HG02840 (cell line): ENCODE measurements at regions not wholly inside any gene's neighbourhood (a gene's known extent, or its start where the extent isn't known, plus 50 kb on each side); places are given as distances from the start of the nearest gene placed in this dataset.

ENCODE experiments used
- ATAC-seq: cut with Tn5 transposase; IDR thresholded peaks from one replicate; pipeline ENCODE4 v1.9.1; 2021; ENCODE audit warnings: mild to moderate bottlenecking, moderate library complexity, moderate number of reproducible peaks; ENCODE audit not compliant: unreplicated experiment, low FRiP score

DNA sequence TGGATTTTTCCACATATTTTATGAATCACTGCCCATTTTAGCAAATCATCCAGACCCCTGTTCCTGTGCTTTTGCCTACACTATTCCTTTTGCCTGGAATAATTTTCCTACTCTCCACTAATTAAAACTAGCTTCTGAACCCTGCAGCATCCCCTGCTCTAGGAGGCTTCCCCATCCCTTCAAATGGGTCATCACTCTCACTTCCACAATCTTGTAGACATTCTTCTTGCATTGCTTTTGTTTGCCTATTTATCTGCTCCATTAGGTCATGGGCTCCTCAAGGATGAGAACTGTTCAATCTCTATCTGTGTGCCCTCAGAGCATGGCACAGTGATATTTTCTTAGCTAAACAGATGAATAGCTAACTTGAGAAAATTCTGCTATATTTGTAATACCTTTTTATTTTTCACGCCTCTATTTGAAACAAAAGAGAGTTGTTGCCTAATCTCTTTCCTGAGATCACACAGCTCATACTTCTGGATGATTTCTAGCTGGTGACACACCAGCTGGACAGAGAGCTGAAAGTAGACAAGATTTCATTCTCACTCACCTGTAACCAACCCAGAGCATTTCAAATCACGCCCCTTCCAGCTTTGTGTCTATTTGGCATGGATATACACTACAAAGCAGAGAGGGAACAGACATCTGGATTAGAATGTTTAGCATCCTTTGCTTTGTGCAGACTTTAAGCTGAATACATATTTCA is 466.0 kb downstream of the FOXO1 start:
- no peak for ATAC-seq

DNA sequence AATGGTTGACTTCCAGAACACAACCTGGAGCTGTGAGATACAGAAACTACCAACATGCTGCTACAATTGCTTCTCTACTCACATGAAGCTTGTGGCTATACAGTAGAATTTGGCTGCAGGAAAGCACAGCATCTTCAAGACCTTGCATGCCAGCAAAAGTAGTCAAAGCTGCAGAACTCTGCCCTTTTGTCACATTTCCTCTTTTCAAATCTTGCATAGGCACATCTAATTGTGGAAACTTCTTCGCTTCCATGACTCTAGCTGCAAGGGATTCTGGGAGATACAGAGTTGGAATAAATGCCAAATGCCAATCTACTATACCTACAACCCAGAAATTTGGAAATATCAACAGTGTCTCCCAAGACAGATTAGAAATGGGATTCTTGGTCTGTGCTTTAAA is 462.2 kb downstream of the FOXO1 start:
- no peak for ATAC-seq

DNA sequence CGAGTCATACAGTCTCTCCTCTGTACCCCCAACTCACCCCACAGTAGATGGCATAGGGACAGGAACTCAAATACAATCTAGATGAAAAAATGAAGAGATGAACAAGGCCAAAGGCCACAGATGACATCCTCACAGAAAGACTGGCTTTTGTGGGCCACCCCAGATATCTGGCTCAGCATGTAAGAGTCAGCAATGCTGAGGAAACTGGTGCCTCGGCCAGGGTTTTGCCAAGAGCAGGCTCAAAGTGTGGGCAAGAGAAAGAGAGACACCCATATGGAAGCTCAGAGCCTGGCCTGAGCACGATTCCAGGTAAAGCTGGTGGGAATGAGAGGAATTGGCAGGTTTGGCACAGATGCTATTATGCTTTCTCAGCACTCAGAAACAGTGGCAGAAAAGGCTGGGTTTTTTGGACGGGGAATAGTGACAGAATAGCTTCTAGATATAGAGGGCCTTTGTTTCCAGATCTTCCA is 460.6 kb downstream of the FOXO1 start:
- no peak for ATAC-seq

DNA sequence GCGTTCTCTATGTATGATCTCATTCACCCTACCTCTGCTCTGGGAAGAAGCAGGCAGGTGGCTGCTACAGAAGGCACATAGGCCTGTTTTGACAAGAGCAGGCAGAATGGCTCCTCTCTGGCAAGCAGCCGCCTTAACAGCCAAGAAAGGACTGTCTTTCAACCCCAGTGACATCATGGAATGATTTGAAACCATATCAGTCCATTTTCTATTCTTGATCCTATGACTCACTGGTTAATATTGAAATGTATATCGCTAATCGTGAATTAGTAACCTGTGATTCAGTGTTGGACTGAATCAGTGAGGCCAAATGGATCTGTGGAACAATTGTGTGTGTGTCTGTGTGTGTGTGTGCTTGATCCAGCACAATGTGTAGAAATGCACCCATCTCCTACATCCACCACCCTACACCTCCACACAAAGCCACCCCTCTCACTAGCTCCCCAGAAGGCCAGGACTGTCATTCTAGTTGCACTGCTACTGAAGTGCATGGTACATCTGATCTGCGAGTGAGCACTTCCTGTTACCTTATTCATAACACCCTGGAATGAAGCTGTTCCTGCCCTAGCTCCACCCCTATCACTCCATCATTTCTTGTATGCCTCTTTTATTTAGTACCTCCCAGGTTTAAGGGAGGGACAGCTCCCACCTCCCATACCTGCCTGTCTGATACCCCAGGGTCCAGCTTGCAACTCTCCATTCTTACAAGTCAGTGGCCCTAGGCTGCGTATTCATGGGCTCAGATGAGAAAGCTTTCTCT is 460.0 kb downstream of the FOXO1 start:
- ATAC-seq, result peak; percentile 45

DNA sequence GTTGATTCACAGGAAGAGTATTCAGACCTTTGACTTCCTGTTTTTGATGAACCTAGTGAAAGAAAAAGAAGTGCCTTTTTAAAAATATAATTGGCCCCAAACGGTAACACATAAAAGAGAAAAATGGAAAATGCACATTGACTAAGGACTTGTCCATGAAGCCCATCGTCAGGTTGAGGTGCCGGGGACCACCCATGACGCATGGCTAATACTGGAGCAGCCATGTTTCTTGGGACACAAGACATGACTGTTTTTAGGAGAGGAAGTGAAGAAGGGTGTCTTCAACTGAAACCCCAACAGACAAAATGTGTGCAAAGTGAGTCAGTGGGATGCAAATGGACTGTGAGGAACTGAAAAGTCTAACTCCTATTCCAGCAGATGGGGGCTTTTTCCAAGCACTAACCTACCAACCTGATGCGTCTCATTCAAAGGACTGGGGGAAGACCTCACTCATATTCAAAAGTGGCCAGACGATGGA is 459.4 kb downstream of the FOXO1 start:
- ATAC-seq, result peak; percentile 73

DNA sequence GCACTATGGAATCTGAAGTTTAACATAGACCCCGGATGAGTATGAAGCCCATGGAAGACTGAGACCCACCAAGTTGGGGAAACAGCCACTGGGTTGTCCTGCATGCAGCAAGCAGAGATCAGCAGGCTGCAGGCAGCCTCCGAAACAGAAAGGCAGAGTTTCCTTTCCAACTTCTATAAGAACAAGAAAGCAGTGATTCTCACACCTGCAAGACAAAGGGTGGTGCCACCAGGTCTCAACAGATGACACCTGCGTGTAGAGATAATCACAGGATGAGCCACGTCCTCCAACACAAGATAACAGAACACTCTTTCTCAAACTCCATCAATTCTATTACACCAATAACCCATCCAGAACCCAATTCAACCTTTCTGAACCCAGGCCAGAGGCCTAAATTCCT is 457.9 kb downstream of the FOXO1 start:
- ATAC-seq, result no peak

DNA sequence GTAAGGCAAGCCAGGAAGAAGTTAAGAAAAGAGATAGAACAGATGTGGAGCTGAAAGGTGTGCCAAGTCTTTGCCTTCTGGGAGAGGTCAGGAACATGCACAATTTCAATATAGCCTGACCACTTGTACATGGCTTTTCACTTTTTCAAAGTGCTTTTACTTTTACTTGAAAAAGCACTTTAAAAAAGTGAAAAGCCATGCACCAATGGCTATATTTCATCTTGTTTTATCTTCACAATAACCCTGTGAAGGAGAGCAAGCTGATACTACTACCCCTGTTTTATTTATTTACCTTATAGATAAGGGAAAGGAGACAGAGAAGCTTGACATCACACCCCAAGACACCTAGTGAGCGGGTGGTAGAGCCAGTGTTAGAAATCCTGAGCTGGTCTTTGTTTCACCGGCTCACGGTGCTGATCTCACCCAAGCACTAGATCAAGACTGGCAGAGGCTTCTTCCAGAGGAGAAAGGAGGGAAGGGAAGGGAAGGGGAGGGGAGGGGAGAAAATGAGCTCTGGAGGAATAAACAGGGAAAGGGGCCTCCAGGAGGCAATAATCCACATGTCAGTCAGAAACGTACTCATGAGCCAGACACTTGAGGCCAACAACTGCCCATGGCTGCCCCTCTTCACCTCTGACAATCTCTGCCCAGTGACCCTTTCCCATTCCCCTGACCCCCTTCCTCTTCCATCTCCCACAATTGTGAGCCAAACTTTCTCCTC is 455.4 kb downstream of the FOXO1 start:
- ATAC-seq, result no peak

DNA sequence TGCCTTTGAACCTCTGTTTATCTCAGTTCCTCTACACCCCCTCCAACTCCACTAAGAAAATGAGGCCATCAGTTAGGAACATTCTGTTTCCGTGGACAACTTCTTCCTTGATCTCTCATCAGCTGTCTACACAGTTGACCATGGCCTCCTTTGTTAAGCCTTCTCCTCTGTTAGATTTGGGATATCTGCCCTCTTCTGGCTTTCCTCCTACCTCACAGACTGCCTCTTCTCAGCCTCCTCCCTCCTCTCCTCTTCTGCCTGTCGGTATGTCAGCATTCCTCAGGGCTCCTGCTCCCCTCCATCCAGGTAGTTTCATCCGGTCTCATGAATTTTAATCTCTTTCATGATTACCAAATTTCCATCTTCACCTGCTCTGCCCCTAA is 454.9 kb downstream of the FOXO1 start:
- no peak for ATAC-seq

DNA sequence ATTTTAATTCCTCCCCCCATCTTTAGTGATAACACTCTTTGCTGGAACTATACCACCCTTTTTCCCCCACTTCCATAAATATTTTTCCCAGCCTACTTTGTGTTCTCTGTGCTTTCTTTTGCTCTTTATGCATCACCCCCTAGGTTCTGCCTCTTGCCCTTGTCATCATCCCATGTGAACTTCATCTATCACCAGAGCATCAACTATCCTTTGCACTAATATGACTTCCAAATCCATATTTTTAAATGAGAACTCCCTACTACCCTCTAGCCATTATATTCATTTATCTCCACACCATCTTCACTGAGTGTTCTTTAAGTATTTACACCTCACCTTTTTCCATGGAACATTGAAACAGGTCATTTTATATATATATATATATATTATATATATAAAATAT is 452.7 kb downstream of the FOXO1 start:
- ATAC-seq, result no peak

DNA sequence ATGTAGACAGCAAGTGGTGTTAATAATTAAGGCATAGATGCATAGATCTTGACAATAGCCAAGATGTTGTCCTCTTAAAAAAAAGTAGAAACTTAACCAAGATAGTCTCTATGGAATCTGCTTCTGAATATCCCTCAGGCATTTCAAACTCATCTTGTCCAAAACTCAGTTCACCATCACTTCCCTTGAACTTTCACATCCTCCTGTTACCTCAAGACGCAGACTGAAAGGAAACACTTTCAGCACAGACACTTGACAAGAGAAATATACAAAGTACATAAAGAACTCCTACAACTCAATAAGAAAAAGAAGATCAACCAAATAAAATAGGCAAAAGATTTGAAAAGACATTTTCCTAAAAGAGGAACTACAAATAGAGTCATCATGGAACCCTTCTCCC is 451.1 kb downstream of the FOXO1 start:
- no peak for ATAC-seq

DNA sequence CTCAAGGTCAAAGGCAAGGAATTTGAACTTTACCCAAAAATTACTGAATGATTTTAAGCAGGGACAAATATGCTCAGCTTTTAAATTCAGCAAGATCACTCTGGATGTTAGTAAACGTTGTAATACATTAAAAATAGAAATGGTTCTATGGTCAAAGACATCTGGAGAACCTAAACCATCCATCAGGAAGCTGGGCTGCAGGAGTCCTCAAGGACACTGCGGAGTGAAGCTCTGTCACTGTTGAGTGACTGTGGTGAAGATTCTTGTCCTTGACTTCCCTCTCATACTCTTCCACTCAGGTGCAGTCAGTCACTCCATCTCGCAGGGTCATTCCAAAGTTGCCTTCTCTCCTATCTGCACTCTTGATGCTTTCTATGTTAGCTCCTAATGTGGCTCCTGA is 450.7 kb downstream of the FOXO1 start:
- ATAC-seq, result no peak

DNA sequence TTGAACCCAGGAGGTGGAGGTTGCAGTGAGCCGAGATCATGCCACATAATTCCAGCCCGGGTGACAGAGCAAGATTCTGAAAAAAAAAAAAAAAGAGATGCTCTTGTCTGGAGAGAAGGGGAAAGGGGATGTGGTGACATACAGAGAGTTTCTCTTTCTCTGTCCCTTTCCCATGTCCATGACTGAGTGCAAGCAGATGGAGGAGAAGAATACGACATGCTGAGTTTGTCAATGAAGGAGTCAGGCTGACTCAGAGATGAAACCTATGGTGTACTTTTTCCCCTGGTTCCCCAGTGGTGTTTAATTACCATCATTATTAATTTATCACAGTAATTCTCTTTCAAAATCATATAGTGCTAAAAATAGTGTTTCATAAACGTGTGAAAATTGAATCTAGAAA is 448.8 kb downstream of the FOXO1 start:
- ATAC-seq, result no peak

DNA sequence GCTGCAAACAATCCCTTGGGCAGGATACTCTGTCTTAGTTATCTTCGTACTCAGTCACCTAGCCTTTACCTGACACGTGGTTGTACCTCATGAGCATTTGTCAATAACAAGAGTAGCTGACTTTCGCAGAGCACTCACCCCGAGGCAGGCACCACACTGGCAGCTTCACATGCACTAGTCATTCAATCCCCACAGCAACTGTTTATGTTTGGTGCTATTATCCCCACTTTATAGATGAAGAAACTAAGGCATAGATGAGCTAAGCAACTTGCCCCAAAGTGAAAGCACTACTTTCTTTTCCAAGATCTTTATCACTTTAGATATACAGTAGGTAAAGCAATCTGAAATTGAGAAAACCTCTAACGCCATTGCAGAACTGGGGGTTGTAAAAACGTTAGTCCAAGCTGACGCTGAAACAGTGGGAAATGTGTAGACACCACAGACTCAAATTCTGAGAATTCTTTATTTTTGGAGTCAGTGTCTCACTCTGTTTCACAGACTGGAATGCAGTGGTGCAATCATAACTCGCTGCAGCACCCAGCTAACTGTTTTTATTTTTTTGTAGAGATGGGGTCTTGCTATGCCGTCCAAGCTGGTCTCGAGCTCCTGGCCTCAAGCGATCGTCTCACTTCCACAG is 446.0 kb downstream of the FOXO1 start:
- no peak for ATAC-seq

DNA sequence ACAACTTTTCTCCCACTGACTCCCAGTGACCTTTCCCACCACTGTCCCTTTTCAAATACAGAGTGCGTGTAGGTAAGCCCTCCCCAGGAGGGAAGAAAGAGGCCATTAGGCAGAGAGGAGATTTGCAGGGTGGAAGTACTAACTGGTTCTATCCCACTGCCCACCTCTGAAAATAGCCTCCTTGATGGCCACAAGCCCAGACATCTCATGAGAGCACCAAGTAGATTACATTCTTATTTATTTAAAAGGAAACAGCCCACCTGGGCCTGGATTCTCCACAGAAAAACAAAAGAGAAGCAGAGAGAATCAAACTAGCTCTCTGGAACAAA is 445.3 kb downstream of the FOXO1 start:
- no peak for ATAC-seq

DNA sequence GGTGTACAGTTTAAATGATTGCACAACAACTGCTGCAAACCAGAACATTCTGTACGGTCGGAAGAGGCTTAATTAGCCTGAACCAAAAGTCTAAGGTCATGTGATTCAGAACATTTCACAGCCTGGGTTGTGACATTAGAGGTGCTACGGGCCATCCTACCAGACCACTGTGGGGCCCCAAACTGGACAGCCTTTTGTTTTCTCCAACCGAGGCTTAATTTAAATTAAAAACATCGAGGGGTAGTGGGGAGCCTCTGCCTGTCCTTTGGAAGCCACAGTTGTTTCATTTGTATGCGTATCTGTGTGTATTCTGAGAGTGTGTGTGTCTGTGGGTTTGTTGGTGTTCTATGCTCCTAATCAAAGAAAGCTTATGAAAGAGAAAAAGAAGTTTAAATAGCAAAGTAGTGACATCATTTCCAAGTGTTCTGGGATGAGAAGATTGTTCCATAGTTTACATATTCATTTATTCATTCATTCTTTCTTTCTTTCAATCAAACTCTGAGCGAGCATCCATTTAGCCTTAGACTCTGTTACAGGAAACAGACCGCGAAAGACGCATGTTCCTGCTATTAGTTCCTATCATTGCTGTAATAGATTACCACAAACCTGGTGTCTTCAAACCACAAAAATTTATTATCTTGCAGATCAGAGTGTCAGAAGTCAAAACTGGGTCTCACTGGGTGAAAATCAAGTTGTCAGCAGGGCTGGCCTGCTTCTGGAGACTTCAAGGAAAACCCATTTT is 444.8 kb downstream of the FOXO1 start:
- no peak for ATAC-seq

DNA sequence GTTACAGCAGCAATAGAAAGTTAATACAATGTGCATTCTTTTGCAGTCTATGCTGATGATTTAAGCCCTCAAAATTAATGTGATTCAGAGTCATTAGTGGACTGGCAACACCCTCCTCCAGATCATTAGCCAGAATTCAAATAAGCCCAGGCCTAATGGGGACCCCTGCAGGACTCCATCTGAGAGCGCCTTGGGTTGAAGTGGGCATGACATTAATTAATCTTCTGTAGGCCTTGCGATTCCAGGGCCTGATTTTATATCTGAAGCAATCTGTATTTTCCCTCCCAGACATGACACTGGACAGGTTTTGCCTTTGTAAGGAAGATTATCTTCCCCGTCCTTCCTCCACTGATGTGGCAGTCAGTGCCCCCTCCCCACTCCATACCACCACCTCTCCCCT is 442.9 kb downstream of the FOXO1 start:
- ATAC-seq, result no peak

DNA sequence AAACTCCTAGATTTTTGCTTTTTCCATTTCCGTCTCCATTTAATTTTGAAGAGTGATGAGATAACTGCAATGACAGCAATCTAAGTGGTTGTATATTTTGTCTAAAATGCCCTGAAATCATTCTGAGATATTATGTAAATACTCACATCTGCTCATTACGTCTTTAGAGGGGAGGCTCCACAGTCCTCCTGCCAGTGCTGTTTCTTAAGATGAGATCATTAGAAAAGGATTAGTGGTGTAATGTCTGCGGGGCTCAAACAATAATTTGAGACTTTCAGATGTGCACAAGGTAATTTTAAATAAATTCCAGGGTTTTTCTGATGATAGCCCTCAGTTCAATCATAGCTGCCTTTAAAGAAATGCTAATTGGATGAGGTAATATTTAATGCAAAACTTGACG is 437.9 kb downstream of the FOXO1 start:
- ATAC-seq, result no peak

DNA sequence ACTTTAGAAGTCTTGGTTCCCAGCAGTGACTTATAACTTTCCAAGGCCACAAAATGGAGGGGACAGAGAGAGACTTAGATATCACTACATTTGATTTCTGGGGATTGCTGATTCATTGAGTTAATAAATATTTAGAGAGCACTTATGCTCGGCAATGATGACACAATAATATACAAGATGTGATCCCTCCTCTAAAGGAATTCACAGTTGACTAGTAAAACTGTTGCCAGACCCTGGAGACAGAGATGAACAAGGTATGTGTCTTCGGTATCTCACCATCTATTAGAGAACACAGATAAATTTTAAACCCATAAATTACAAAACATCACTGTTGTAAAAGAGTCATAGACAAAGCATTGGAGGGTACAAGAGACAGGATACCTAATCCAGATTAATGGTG is 437.5 kb downstream of the FOXO1 start:
- ATAC-seq, result no peak

DNA sequence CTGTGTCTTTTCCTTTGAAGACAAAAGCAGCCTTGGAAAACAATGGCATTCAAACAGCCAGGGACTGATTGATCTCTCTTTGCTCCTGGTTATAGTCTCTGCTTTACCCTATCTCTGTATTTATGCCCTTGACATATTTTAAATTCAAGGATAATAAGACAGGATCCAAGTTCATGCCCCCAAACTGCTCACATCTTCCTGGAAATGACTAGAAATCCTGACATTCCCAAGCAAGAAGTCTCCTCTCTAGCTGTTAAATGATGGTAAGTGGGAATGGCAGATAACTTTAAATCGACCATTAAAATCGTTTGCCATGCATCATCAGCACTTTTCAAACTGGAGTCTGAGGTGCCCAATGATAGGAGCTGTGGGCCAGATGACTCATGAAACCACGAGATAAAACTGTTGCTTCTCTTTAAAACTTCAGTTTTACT is 435.6 kb downstream of the FOXO1 start:
- no peak for ATAC-seq

DNA sequence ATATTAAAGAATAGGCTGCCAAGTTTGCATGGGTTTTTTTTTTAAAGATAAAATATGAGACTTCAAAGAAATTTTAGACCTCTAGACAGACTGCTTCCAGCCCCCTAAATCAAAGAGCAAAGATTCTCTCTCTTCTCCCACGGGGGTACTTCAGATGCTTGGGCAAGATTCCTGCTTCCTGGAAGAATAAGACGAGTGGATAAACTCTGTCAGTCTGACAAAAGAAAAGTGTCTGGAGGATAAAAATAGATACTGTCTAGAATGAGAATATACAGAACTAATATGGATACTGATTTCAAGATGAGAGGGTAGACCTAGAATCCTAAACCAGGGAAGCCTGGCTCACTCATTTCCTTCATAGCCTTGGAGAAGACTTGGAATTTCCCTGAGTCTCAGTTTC is 435.1 kb downstream of the FOXO1 start:
- ATAC-seq, result no peak
